GM19452 (cell line): ENCODE measurements at regions not wholly inside any gene's neighbourhood (a gene's known extent, or its start where the extent isn't known, plus 50 kb on each side); places are given as distances from the start of the nearest gene placed in this dataset.

Source experiments
- ATAC-seq: cut with Tn5 transposase; IDR thresholded peaks from one replicate; pipeline ENCODE4 v1.9.1; 2021; ENCODE audit not compliant: unreplicated experiment

- no peak for ATAC-seq
These were observed 598.2 kb upstream of the SYT4 start for GRCh38 chr18:43875511-43875910.

DNA sequence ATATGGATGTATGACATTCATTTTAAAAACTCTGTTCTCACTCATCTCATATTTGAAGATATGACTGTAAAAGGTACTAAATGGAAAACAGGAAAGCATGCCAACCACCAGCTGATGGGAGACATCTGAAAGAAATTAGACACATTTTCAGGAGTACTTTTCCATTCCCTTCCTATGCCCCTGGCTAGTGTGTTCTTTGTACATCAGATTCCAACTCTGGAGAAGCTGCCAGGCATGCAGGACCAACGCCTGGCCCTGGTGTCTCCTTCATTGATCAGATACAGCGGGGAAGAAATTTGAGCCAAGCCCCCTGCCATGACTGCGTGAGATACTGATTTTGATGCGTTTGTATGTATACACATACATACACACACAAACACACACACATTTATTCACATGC, 599.0 kb upstream of the SYT4 start:
- ATAC-seq, result no peak

DNA sequence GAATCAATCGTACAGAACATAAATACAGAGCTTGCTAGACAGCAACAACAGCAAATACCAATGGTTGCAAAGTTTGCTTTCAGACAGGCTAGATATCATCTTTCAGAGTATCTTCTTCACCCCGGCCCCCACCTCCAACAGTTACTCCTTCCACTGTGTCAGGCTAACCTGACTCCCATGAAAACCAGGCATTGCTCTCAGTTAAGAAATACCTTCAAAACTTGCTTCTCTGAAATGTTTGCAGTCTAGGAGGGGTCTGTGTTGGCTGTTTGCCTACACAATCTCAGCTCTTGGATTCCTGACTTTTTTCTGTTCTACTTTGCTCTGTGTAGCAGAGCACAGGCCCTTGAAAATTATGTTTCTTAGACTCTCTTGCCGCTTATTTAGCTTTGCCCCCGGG, 599.5 kb upstream of the SYT4 start:
- ATAC-seq, result no peak

- ATAC-seq, result no peak
These were observed 600.5 kb upstream of the SYT4 start for GRCh38 chr18:43877616-43878321.

- no peak for ATAC-seq
These were observed 602.1 kb upstream of the SYT4 start for GRCh38 chr18:43879415-43879814.

DNA sequence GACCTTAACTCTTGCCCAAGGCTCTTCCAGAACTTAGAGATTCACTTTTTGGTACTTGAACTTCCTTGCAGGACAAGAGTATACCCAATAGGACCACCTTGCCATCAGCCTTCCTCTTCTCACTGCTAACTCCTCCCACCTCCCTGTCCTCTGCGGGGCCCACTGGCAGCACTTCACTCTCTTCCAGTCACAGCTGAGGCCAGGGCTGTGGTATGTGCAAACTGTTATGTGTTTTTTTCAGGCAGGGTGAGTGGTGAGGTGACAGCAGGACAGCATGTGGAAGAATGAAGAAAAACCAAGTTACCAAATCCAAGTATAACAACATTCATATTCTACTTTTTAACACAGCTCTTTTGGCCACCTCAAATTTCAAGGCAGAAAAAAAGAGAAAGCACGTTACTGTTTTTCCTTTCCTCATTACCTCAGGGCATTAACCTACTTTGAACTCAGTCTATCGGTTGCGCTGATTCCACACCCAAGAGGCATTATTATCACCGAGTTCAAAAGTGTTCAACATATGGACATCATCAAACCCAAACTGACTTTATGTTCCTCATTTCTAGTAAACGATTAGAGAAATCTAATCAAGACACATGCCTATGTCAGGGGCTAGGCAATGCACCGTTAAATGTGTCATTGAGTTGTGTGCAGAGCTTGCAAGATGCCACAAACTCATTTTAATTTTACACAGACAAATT, 605.2 kb upstream of the SYT4 start:
- no peak for ATAC-seq

- ATAC-seq, result no peak
These were observed 606.6 kb upstream of the SYT4 start for GRCh38 chr18:43883886-43884285.

DNA sequence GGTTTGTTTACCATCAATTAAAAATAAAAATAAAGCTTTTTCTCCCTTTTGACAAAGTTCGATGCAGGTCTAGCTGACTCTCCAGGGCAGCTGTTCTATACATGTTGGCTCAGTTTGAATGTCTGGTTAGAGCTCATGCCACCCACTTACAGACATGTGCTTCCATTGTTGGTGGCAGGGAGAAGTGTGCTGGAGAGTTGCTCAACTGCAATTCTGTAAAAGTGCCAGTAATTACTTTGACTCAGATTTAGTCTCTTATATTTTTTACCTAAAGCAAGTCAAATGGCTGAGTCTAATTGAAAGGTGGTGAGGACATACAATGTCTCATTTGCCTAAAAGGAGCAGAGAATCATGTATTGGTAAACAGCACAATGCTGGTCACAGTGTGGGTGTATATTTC, 609.1 kb upstream of the SYT4 start:
- no peak for ATAC-seq

- no peak for ATAC-seq
These were observed 610.2 kb upstream of the SYT4 start for GRCh38 chr18:43887491-43887890.

DNA sequence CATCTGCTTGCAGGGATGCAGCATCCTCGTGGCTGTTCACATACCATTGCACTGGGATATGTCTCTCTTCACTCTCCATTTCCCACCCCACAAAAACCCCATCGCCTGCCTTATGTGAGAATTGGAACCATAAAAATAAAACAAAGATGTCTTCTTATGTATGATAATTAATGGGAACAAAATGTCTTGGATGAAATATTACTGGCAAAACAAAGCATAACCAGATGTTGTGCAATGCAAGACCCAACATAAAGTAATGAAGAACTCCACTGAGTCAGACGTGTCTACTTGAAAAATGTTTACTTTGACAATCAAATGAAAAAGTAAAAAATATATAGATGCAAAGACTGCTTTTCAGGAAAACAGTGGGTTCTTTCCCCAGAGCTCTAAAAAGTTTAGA, 611.3 kb upstream of the SYT4 start:
- ATAC-seq, result no peak

DNA sequence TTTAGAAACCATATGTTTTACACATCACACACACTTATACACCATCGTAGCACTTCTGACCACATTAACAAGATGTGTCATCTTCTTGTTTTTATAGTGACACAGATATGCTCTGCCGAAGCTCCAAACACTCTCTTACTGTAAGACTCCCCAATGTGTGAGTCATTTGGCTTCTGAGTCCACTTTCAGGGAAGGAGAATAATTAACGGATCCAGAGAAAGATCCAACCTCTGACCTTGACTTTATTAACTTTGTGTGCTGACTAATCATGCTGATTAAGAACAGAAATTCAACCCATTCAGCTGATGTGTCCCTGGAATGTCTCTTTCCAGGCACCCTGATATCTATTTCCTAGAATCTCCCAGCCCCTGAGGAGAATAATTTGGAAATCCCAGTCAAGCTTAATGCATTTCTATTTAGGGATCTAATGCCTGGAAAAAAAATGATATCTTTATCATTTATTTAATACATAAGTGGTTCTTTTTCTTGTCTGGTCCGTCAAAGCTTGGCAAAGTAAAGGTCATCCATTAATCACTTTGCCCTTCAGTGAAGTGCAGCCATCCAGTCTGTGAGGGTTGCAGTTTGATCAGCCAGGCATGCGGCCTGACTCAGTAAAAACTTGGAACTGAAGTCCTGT, 615.8 kb upstream of the SYT4 start:
- ATAC-seq, result no peak

DNA sequence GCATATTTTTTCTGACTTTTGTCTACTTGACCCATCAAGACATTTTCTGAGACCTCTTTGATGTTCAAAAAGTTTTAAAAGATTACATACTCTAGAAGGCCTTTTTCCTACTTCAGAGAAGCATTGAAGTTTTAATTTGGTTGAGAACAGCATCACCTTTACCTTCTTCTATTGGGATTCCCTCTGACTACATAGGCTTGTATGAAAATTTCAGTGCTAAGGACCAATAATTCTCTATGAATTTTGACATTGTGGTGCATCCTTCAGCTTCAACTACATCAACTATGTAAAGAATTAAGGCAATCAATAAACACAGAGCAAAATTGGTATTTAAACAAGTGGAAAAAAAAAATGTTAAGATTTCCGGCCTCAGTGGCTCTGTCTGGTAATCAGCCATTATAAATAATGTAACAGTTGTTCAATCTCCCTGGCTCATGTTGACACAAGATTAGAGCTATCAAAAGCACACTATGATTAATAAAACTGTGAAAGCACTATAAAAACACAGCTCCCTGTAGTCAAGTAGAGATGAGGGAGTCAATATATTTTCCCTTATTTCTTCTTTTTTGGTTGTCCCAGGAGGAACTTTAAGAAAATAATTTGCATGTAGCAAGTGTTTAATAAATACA, 627.0 kb upstream of the SYT4 start:
- ATAC-seq, result no peak

- no peak for ATAC-seq
These were observed 636.7 kb upstream of the SYT4 start for GRCh38 chr18:43914018-43914417.

DNA sequence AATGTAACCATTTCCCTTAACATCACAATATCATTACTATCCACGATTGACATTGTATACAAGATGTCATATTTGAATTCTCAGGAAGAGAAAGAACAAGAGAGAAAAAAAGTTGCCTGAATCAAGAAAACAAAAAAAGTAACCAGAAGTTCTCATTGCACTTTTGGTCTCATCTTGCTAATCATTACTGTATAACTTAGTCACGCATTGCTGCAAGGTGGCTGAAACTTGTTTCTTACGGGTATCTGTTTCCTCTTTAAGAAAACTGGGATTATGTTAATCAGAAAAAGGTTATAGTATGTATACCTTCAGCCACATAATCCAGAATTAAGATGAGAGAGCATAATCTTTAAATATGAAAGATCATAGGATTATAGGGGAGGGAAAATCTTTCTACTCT, 639.7 kb upstream of the SYT4 start:
- ATAC-seq, result no peak

DNA sequence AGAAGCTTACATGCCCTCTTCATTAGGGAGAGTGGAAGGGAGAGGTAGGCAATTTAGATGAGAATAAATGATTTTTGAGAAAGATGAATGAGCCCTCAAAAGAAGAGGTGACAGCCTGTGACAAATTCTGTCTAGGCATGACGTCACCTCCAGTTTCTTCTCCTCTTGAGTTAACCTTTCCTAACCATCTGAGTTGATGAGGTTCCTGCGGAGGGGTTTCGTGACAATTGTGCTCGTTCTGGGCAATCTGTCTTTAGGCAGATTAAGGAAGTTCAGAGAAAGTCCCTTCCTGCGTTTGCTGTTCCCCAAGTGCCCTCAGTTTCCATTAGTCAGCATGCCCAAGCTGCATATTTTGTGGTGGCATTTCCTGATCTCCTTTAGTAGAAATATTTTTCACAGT, 640.2 kb upstream of the SYT4 start:
- no peak for ATAC-seq

DNA sequence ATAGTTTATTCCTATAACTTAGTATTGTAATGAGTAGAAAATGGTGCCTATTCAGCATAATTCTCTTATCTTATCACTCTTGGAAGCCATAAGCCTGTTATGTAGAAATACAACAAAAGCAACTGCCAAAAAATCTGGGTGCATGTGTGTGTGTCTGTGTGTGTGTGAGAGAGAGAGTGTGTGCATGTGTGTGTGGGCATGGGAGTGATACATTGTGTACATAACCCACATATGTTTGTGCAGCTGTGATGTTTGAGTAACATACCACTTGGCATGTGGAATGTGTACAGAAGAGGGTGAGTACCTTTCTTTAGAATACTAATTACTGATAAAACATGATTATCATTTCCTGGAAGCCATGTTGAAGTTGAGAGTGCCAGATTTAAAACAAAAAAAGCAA, 642.3 kb upstream of the SYT4 start:
- ATAC-seq, result no peak

DNA sequence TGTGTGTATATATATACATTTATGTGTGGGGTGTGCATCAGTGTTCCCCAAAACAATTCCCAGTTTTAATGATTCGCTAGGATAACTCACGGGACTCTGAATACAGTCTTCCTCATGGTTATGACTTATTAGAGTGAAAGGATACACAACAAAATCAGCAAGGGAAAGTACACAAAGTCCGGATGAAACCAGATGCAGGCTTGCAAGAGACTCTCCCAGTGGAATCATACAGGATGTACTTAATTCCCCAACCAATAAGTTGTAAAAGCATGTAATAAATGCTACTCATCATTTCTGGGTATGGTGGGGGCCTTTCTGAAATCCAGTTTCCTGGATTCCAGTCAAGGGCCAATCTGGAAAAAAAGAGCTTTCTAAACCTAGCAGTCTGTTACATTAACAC, 654.1 kb upstream of the SYT4 start:
- ATAC-seq, result no peak

DNA sequence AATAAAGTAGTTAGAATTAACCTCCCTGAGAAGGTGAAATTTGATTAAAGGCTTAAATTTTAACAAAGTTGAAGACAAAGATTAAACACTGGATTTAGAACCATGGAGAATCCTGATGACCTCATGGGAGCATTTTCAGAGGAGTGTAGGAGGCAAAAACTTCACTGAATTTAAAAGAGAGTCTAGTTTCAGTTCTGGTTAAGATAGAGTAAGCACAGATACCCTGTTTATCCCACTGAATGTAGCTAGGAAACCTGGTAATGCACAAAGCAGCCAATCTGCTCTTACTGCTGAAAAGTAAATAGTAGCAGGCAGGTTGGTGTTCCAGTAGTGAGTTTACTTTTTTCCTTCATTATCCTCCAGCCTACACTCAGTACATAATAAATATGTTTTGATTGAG, 654.9 kb upstream of the SYT4 start:
- no peak for ATAC-seq

DNA sequence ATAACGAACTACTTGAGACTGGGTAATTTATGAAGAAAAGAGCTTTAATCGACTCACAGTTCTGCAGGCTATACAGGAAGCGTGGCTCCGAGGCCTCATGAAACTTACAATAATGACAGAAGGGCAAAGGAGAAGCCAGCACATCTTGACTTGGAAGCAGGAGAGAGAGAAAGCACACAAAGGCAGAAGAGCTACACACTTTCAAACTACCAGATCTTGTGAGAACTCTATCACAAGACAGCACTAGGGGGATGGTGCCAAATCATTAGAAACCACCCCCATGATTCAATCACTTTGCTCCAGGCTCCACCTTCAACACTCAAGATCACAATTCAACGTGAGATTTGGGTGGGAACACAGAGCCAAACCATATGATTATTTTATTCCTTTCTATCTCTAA, 655.9 kb upstream of the SYT4 start:
- ATAC-seq, result no peak

- ATAC-seq, result no peak
These were observed 657.0 kb upstream of the SYT4 start for GRCh38 chr18:43934322-43934721.

- ATAC-seq, result no peak
These were observed 657.6 kb upstream of the SYT4 start for GRCh38 chr18:43934781-43935471.
